ENCODE measurements at regions not wholly inside any gene's neighbourhood (a gene's known extent, or its start where the extent isn't known, plus 50 kb on each side); places are given as distances from the start of the nearest gene placed in this dataset.

GRCh38 chr2:88329815-88330603, 122.5 kb downstream of the FOXI3 start (continued):
- TF ChIP-seq RBBP5 (IDR thresholded peaks at IDR 0.05; ENCODE audit: borderline replicate concordance, low read depth, low read length): no peak
- no peak for TF ChIP-seq EGR1 (IDR thresholded peaks at IDR 0.05; ENCODE audit: borderline replicate concordance, low read depth, low read length)
- no peak for TF ChIP-seq SIN3A (conservative IDR thresholded peaks at IDR 0.05 in 1 of 2, IDR thresholded peaks at IDR 0.05 in 1 of 2; ENCODE audit: low read depth in 1 of 2, low read length in 2 of 2)
- peak; percentile 86 for TF ChIP-seq JUND (IDR thresholded peaks at IDR 0.05; ENCODE audit: low read length)
- TF ChIP-seq, protein P1, sequence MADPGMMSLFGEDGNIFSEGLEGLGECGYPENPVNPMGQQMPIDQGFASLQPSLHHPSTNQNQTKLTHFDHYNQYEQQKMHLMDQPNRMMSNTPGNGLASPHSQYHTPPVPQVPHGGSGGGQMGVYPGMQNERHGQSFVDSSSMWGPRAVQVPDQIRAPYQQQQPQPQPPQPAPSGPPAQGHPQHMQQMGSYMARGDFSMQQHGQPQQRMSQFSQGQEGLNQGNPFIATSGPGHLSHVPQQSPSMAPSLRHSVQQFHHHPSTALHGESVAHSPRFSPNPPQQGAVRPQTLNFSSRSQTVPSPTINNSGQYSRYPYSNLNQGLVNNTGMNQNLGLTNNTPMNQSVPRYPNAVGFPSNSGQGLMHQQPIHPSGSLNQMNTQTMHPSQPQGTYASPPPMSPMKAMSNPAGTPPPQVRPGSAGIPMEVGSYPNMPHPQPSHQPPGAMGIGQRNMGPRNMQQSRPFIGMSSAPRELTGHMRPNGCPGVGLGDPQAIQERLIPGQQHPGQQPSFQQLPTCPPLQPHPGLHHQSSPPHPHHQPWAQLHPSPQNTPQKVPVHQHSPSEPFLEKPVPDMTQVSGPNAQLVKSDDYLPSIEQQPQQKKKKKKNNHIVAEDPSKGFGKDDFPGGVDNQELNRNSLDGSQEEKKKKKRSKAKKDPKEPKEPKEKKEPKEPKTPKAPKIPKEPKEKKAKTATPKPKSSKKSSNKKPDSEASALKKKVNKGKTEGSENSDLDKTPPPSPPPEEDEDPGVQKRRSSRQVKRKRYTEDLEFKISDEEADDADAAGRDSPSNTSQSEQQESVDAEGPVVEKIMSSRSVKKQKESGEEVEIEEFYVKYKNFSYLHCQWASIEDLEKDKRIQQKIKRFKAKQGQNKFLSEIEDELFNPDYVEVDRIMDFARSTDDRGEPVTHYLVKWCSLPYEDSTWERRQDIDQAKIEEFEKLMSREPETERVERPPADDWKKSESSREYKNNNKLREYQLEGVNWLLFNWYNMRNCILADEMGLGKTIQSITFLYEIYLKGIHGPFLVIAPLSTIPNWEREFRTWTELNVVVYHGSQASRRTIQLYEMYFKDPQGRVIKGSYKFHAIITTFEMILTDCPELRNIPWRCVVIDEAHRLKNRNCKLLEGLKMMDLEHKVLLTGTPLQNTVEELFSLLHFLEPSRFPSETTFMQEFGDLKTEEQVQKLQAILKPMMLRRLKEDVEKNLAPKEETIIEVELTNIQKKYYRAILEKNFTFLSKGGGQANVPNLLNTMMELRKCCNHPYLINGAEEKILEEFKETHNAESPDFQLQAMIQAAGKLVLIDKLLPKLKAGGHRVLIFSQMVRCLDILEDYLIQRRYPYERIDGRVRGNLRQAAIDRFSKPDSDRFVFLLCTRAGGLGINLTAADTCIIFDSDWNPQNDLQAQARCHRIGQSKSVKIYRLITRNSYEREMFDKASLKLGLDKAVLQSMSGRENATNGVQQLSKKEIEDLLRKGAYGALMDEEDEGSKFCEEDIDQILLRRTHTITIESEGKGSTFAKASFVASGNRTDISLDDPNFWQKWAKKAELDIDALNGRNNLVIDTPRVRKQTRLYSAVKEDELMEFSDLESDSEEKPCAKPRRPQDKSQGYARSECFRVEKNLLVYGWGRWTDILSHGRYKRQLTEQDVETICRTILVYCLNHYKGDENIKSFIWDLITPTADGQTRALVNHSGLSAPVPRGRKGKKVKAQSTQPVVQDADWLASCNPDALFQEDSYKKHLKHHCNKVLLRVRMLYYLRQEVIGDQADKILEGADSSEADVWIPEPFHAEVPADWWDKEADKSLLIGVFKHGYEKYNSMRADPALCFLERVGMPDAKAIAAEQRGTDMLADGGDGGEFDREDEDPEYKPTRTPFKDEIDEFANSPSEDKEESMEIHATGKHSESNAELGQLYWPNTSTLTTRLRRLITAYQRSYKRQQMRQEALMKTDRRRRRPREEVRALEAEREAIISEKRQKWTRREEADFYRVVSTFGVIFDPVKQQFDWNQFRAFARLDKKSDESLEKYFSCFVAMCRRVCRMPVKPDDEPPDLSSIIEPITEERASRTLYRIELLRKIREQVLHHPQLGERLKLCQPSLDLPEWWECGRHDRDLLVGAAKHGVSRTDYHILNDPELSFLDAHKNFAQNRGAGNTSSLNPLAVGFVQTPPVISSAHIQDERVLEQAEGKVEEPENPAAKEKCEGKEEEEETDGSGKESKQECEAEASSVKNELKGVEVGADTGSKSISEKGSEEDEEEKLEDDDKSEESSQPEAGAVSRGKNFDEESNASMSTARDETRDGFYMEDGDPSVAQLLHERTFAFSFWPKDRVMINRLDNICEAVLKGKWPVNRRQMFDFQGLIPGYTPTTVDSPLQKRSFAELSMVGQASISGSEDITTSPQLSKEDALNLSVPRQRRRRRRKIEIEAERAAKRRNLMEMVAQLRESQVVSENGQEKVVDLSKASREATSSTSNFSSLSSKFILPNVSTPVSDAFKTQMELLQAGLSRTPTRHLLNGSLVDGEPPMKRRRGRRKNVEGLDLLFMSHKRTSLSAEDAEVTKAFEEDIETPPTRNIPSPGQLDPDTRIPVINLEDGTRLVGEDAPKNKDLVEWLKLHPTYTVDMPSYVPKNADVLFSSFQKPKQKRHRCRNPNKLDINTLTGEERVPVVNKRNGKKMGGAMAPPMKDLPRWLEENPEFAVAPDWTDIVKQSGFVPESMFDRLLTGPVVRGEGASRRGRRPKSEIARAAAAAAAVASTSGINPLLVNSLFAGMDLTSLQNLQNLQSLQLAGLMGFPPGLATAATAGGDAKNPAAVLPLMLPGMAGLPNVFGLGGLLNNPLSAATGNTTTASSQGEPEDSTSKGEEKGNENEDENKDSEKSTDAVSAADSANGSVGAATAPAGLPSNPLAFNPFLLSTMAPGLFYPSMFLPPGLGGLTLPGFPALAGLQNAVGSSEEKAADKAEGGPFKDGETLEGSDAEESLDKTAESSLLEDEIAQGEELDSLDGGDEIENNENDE (IDR thresholded peaks at IDR 0.05; ENCODE audit: insufficient replicate concordance, low read length): peak; percentile 75
- no peak for TF ChIP-seq MAX (IDR thresholded peaks at IDR 0.05)
- TF ChIP-seq HDAC2 (IDR thresholded peaks at IDR 0.05; ENCODE audit: borderline replicate concordance in 1 of 2, low read depth in 2 of 2, low read length in 2 of 2): peak in 1 of 2 experiments; percentile 45; a peak in 1 of 4 replicates
- TF ChIP-seq CHD2 (IDR thresholded peaks at IDR 0.05; ENCODE audit: low read length): no peak
- TF ChIP-seq YY1 (IDR thresholded peaks at IDR 0.05; ENCODE audit: low read depth, low read length): no peak
- TF ChIP-seq SRF (IDR thresholded peaks at IDR 0.05; ENCODE audit: low read depth, low read length): no peak

Measured in H1 (cell line).